Neuronal stem cell (in vitro differentiated cells): ENCODE measurements at regions not wholly inside any gene's neighbourhood (a gene's known extent, or its start where the extent isn't known, plus 50 kb on each side); places are given as distances from the start of the nearest gene placed in this dataset.
"Not testable (repeated sequence)": the region's sequence is repeated elsewhere in the genome, so short reads cannot be mapped to it uniquely, and the experiment has no call there.

ENCODE experiments used
- DNase-seq: peaks from one replicate; pipeline ENCODE4 v3.0.0-alpha.2; 2013; ENCODE audit warnings: low spot score
- H2AFZ ChIP-seq: one replicate; pipeline ENCODE4 v1.6.1; 2013; ENCODE audit warnings: mild to moderate bottlenecking, low read length, inconsistent platforms
- H2AK5ac ChIP-seq: 2 replicates; pipeline ENCODE4 v1.6.1; 2013; ENCODE audit warnings: low read depth, mild to moderate bottlenecking, inconsistent platforms, low read length, moderate library complexity, mixed read lengths
- H2BK120ac ChIP-seq: 2 replicates; pipeline ENCODE4 v1.6.1; 2013; ENCODE audit warnings: low read depth, mild to moderate bottlenecking, inconsistent platforms, low read length, moderate library complexity, mixed read lengths
- H2BK12ac ChIP-seq: one replicate; pipeline ENCODE4 v1.6.1; 2013; ENCODE audit warnings: low read length, inconsistent platforms
- H2BK15ac ChIP-seq: 2 replicates; pipeline ENCODE4 v1.6.1; 2013; ENCODE audit warnings: mild to moderate bottlenecking, low read length, inconsistent platforms, mixed read lengths
- H2BK5ac ChIP-seq: one replicate; pipeline ENCODE4 v1.6.1; 2013; ENCODE audit warnings: inconsistent platforms, mild to moderate bottlenecking, low read length, moderate library complexity
- H3K14ac ChIP-seq: one replicate; pipeline ENCODE4 v1.6.1; 2013; ENCODE audit warnings: low read length, inconsistent platforms
- H3K18ac ChIP-seq: 2 replicates; pipeline ENCODE4 v1.6.1; 2013; ENCODE audit warnings: low read length, inconsistent platforms
- H3K23ac ChIP-seq: 2 replicates; pipeline ENCODE4 v1.6.1; 2013; ENCODE audit warnings: low read depth, mild to moderate bottlenecking, mixed read lengths, low read length, inconsistent platforms; ENCODE audit not compliant: poor library complexity
- H3K27ac ChIP-seq: replicated peaks from 3 replicates; pipeline ENCODE4 v1.5.1; 2013; ENCODE audit warnings: low read length, inconsistent platforms
- H3K27me3 ChIP-seq, 3 experiments: 2 replicates each; pipeline ENCODE4 v1.6.1; 2013; ENCODE audit warnings: low read length in 3 of 3, mild to moderate bottlenecking in 2 of 3, inconsistent platforms in 1 of 3, low read depth in 1 of 3, mixed read lengths in 1 of 3, moderate library complexity in 1 of 3; ENCODE audit not compliant: control insufficient read depth in 3 of 3, insufficient read depth in 3 of 3
- H3K36me3 ChIP-seq, 2 donors: replicated peaks in 1 of 2; 2 replicates each; pipeline ENCODE4 v1.6.1; 2013; ENCODE audit warnings: low read length in 2 of 2; ENCODE audit not compliant: control insufficient read depth in 2 of 2, insufficient read depth in 2 of 2
- H3K4ac ChIP-seq: 2 replicates; pipeline ENCODE4 v1.6.1; 2013; ENCODE audit warnings: inconsistent platforms, mild to moderate bottlenecking, low read length, moderate library complexity
- H3K4me1 ChIP-seq, 2 donors: 1 replicate in 1 of 2; 2 replicates in 1 of 2; pipeline ENCODE4 v1.6.1; 2013; ENCODE audit warnings: low read length in 2 of 2, low read depth in 1 of 2; ENCODE audit not compliant: control insufficient read depth in 2 of 2, insufficient read depth in 1 of 2
- H3K4me2 ChIP-seq: one replicate; pipeline ENCODE4 v1.6.1; 2013; ENCODE audit warnings: mild to moderate bottlenecking, low read length, inconsistent platforms; ENCODE audit not compliant: insufficient read depth, poor library complexity, severe bottlenecking
- H3K4me3 ChIP-seq, 2 donors: 2 replicates each; pipeline ENCODE4 v1.5.1; 2013; ENCODE audit warnings: low read length in 2 of 2, mild to moderate bottlenecking in 2 of 2, inconsistent platforms in 1 of 2, moderate library complexity in 1 of 2
- H3K79me1 ChIP-seq: one replicate; pipeline ENCODE4 v1.6.1; 2013; ENCODE audit warnings: low read depth, mild to moderate bottlenecking, inconsistent platforms, low read length, moderate library complexity
- H3K9ac ChIP-seq: one replicate; pipeline ENCODE4 v1.6.1; 2013; ENCODE audit warnings: mild to moderate bottlenecking, low read depth, low read length, inconsistent platforms; ENCODE audit not compliant: poor library complexity
- H3K9me3 ChIP-seq, 2 donors: replicated peaks in 1 of 2; 2 replicates each; pipeline versions ENCODE3 to v1.6.1; 2013; ENCODE audit warnings: low read length in 2 of 2, mild to moderate bottlenecking in 2 of 2, inconsistent platforms in 1 of 2, low read depth in 1 of 2, mixed read lengths in 1 of 2, moderate library complexity in 1 of 2; ENCODE audit not compliant: control insufficient read depth in 2 of 2, insufficient read depth in 1 of 2
- H4K8ac ChIP-seq: one replicate; pipeline ENCODE4 v1.6.1; 2013; ENCODE audit warnings: low read depth, mild to moderate bottlenecking, inconsistent platforms, low read length, moderate library complexity
- H4K91ac ChIP-seq: one replicate; pipeline ENCODE4 v1.6.1; 2013; ENCODE audit warnings: low read length, low read depth, mild to moderate bottlenecking, inconsistent platforms; ENCODE audit not compliant: poor library complexity
- WGBS, 2 donors: extraction: QIAGEN DNeasy Blood & Tissue Kit; methylation state at CpG; one replicate each; pipeline ENCODE4 v1.1.7; 2013; ENCODE audit warnings: missing lambda C conversion rate in 2 of 2, mixed read lengths in 1 of 2; ENCODE audit not compliant: insufficient read length in 2 of 2, insufficient replicate concordance in 1 of 2; ENCODE audit errors: extremely low coverage in 2 of 2; 5-methylcytosine and 5-hydroxymethylcytosine counted together

DNA sequence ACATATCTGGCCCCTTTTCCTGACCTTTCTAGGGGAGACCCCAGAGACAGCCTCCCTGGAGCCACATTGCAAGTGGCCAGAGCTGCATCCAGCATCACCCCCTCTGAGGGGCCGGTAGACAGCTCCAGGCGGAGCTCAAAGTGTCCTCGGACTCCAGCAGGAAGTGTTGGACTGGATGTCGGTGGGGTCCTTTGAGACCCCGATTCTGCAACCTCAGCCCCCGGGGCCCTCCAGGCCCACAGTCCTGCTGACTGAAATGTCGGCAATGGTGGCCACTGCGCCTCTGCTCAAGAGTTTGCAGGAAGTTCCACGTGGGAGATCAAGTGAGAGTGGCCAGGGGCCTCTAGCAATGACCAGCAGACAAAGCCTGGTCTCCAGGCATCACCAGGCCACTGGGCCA lies 115.9 kb upstream of the FOXD4L5 start:
- no peak for DNase-seq
- H3K9me3 ChIP-seq: no peaks in the 10 kb centered on the region
- H3K14ac ChIP-seq: no peak overlapping the region
- no CpG with 5 or more reads among the region's 9 CpGs for WGBS, 2 donors
- no peak overlapping the region for H4K91ac ChIP-seq
- no peak overlapping the region for H2BK5ac ChIP-seq
- no peak overlapping the region for H4K8ac ChIP-seq
- no peak overlapping the region for H3K4ac ChIP-seq
- H3K4me1 ChIP-seq: no peaks in the 10 kb centered on the region
- H2BK15ac ChIP-seq: no peak overlapping the region
- H3K4me2 ChIP-seq: no peak overlapping the region
- H2BK12ac ChIP-seq: no peak overlapping the region
- H3K27me3 ChIP-seq: no peaks in the 10 kb centered on the region
- H3K36me3 ChIP-seq: no peaks in the 10 kb centered on the region
- H3K23ac ChIP-seq: no peak overlapping the region
- no peak overlapping the region for H2AK5ac ChIP-seq
- no peak overlapping the region for H3K27ac ChIP-seq
- no peak overlapping the region for H3K4me3 ChIP-seq
- H2AFZ ChIP-seq: no peak overlapping the region
- H3K18ac ChIP-seq: no peak overlapping the region
- no peak overlapping the region for H3K9ac ChIP-seq
- H2BK120ac ChIP-seq: no peak overlapping the region
- H3K79me1 ChIP-seq: no peaks in the 10 kb centered on the region

DNA sequence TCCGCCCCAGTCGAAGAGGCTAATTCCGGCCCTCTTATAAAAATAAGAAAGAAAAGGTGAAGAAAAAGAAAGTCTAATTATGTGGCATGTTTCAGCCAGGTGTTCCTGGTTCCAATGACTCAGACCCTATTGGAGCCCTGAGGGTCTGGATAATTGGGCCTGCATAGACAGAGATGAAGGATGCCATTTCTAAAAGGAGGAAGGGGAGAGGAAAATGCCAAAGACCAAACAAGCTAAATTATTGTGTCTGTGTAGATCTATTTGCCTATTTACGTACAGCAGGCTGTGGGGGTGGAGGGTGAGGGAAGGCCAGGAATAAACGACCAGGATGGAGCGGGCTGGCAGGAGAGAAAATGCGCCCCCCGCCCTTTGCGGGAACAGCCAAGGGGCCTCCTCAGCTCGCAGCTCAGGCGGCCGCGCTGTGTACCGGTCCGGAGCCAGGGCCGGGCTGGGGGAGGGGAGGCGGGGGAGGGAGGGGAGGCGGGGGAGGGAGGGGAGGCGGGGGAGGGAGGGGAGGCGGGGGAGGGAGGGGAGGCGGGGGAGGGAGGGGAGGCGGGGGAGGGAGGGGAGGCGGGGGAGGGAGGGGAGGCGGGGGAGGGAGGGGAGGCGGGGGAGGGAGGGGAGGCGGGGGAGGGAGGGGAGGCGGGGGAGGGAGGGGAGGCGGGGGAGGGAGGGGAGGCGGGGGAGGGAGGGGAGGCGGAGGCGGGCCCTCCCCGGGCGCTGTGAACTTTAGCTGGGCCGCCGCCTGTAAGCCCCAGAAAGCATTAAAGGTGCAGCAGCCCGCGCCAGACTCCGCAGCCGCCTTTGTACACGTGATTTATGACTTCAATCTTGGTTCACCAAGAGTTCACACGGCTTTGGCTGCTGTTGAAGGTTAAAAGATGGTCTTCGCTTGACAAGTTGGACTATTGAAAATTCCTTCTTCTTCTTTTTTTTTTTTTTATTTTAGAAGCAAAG lies 113.0 kb upstream of the FOXD4L5 start:
- not testable (repeated sequence) for H2BK120ac ChIP-seq, H3K4me1 ChIP-seq, H2AK5ac ChIP-seq, H3K27ac ChIP-seq, H2BK15ac ChIP-seq, H3K9me3 ChIP-seq, H4K91ac ChIP-seq, H3K9ac ChIP-seq, H3K4me3 ChIP-seq, H2BK12ac ChIP-seq, H3K18ac ChIP-seq, H4K8ac ChIP-seq, H2AFZ ChIP-seq, H3K79me1 ChIP-seq, H3K27me3 ChIP-seq, H3K36me3 ChIP-seq, H3K4ac ChIP-seq, H3K4me2 ChIP-seq, DNase-seq, H3K23ac ChIP-seq, H3K14ac ChIP-seq, H2BK5ac ChIP-seq
- WGBS, 2 donors: no CpG with 5 or more reads among the region's 42 CpGs

DNA sequence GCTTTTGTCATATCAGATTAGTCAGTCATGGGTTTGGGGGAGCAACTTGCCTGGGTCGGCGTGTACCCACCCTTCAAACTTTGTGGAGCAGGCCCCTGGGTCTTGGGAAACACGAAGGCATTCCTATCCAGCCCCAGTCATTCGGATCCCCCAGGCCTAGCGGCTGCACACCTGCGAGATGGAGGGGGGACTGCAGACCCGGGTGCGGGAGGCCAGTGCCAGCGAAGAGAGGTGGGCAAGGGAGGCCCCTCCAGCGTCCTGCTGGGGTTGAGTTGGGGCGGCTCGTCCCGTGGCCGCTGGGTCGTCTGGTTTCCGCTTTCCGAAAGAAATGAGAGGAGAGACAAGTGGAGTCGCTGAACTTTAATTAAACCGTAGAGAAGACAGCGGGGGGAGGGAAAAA lies 112.2 kb upstream of the FOXD4L5 start:
- H2BK15ac ChIP-seq, H3K36me3 ChIP-seq, H3K23ac ChIP-seq, H2BK12ac ChIP-seq, H2BK120ac ChIP-seq, H3K27ac ChIP-seq, H3K27me3 ChIP-seq, DNase-seq, H3K4me1 ChIP-seq, H3K9ac ChIP-seq, H3K9me3 ChIP-seq, H3K18ac ChIP-seq, H3K14ac ChIP-seq, H3K79me1 ChIP-seq, H4K8ac ChIP-seq, H3K4me3 ChIP-seq, H4K91ac ChIP-seq, H3K4ac ChIP-seq, H3K4me2 ChIP-seq, H2AK5ac ChIP-seq, H2BK5ac ChIP-seq, H2AFZ ChIP-seq: not testable (repeated sequence)
- no CpG with 5 or more reads among the region's 20 CpGs for WGBS, 2 donors

DNA sequence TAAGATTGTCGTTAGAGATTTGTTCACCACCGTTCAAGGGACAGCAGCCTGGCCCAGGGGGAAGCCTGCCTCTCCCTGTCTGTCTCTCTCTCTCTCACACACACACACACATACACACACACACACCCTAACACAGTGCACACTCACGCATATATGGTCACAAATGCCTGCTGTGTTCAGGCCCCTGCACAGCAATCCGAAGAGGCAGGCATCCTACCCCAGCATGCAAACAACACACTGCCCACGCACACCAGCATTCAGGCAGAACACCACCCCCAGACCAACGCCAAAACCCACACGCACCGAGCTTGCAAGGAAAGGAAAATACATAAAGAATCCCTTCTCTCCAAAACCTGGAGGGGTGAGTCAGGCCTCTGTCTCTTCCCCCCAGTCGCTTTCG lies 111.6 kb upstream of the FOXD4L5 start:
- not testable (repeated sequence) for H3K9me3 ChIP-seq, H2BK12ac ChIP-seq, H3K4me2 ChIP-seq, H2BK120ac ChIP-seq, H3K79me1 ChIP-seq, H3K4ac ChIP-seq, H2AFZ ChIP-seq, H3K18ac ChIP-seq, H3K36me3 ChIP-seq, H3K4me1 ChIP-seq, H2AK5ac ChIP-seq, H3K9ac ChIP-seq, H2BK5ac ChIP-seq, H4K91ac ChIP-seq, H3K4me3 ChIP-seq, H3K23ac ChIP-seq, H3K14ac ChIP-seq, H2BK15ac ChIP-seq, DNase-seq, H3K27me3 ChIP-seq, H3K27ac ChIP-seq, H4K8ac ChIP-seq
- WGBS, 2 donors: no CpG with 5 or more reads among the region's 10 CpGs
